ENCODE measurements at regions not wholly inside any gene's neighbourhood (a gene's known extent, or its start where the extent isn't known, plus 50 kb on each side); places are given as distances from the start of the nearest gene placed in this dataset.

DNA sequence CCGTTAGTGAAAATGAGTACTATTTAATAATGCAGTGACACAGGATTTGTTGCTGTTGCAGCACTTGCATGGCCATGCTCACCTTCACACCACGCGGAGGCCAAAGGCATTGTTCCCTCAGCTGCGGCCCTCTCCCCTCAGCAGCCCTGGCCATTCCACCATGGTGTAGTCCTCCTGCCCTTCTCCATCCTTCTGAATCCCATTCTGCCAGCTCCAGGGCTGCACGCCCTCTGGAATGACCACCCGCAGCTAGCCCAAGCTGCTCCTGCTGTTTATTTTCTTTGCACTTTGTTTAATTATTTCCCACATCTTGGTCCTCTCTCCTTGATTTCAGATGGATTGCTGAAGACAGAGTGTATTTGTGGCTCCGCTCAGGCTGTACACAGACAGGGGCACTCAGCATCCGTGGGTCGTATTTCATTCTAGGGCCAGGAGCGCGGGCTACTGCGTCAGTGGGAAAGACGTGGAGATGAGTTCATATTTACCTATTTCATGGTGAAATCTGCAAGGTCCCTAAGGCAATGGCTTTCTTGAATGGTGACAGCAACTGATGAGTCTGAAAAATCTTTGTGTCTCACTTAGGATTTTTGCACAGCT lies 81.4 kb upstream of the DUSP22 start:
- TF ChIP-seq, protein P1, sequence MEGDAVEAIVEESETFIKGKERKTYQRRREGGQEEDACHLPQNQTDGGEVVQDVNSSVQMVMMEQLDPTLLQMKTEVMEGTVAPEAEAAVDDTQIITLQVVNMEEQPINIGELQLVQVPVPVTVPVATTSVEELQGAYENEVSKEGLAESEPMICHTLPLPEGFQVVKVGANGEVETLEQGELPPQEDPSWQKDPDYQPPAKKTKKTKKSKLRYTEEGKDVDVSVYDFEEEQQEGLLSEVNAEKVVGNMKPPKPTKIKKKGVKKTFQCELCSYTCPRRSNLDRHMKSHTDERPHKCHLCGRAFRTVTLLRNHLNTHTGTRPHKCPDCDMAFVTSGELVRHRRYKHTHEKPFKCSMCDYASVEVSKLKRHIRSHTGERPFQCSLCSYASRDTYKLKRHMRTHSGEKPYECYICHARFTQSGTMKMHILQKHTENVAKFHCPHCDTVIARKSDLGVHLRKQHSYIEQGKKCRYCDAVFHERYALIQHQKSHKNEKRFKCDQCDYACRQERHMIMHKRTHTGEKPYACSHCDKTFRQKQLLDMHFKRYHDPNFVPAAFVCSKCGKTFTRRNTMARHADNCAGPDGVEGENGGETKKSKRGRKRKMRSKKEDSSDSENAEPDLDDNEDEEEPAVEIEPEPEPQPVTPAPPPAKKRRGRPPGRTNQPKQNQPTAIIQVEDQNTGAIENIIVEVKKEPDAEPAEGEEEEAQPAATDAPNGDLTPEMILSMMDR (IDR thresholded peaks at IDR 0.05), result no peak
- no peak for TF ChIP-seq POLR2AphosphoS5 (IDR thresholded peaks at IDR 0.05)
- TF ChIP-seq EP300 (IDR thresholded peaks at IDR 0.05), result no peak

Data from sigmoid colon (tissue), 4 donors.